ENCODE measurements at regions not wholly inside any gene's neighbourhood (a gene's known extent, or its start where the extent isn't known, plus 50 kb on each side); places are given as distances from the start of the nearest gene placed in this dataset.

DNA sequence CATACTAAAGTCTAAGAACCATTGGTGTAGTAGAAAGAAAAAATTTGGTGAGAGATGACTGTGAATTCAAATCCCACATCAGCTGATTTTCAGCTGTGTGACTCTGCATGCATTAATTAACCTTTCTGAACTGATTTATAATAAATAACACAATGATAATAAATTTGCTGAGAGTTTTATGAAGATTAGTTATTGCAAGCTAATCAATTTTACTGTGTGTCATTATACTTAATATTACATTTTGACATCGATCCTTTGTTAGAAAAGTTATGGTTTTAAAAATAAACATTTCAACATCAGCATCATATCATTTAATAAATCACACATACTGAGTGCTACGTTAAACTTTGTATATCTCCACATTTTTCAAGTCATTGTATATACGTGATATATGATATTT is 599.7 kb upstream of the MMS22L start:
- Histone ChIP-seq H3K9me2 (replicated peaks; ENCODE audit: insufficient read depth, low read length) (no peaks in the 10 kb centered on the region), H3K9me3 (ENCODE audit: insufficient read depth, low read length) (no peaks in the 10 kb centered on the region), H3K9ac (ENCODE audit: low read length) (no peak overlapping the region), H3K27ac (ENCODE audit: low read depth, low read length) (no peak overlapping the region), H3K79me2 (ENCODE audit: insufficient read depth, low read length) (no peaks in the 10 kb centered on the region), H3F3A (ENCODE audit: insufficient read depth) (no peaks in the 10 kb centered on the region), H3K4me3 (ENCODE audit: insufficient read depth, low read length, poor library complexity, severe bottlenecking) (no peak overlapping the region), H3K27me3 (ENCODE audit: low read length) (no peaks in the 10 kb centered on the region), H3K36me3 (ENCODE audit: low read length) (no peaks in the 10 kb centered on the region), H2AFZ (ENCODE audit: low read depth, low read length, severe bottlenecking) (no peak overlapping the region), H4K20me1 (ENCODE audit: low read depth, low read length) (no peaks in the 10 kb centered on the region), H3K4me2 (ENCODE audit: low read depth, low read length, poor library complexity, severe bottlenecking) (no peak overlapping the region)
- TF ChIP-seq, protein P1, sequence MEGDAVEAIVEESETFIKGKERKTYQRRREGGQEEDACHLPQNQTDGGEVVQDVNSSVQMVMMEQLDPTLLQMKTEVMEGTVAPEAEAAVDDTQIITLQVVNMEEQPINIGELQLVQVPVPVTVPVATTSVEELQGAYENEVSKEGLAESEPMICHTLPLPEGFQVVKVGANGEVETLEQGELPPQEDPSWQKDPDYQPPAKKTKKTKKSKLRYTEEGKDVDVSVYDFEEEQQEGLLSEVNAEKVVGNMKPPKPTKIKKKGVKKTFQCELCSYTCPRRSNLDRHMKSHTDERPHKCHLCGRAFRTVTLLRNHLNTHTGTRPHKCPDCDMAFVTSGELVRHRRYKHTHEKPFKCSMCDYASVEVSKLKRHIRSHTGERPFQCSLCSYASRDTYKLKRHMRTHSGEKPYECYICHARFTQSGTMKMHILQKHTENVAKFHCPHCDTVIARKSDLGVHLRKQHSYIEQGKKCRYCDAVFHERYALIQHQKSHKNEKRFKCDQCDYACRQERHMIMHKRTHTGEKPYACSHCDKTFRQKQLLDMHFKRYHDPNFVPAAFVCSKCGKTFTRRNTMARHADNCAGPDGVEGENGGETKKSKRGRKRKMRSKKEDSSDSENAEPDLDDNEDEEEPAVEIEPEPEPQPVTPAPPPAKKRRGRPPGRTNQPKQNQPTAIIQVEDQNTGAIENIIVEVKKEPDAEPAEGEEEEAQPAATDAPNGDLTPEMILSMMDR (IDR thresholded peaks at IDR 0.05; ENCODE audit: insufficient read depth, low read length, poor library complexity, severe bottlenecking), result no peak
- TF ChIP-seq EZH2phosphoT487 (conservative IDR thresholded peaks at IDR 0.05; ENCODE audit: low read length), result no peak

DNA sequence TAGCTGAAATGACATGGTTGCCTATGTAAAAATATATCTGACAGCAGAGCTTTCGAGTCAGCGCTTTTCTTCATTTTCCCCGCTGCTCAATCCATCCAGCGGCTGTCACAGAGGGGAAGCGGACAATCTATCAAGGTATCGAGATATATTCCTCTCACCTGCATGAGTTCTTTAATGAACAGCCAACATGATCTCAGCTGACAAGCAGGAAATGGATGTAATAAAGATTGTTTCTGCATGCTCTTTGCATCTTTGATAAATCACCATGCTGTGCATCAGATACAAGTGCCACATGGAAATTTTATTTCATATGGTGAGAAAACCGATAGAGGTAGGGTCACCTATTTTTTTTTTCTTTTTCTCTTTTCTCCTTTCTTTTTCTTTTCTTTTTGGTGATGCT is 602.3 kb upstream of the MMS22L start:
- H3K27ac ChIP-seq (ENCODE audit: low read depth, low read length), result no peak overlapping the region
- no peaks in the 10 kb centered on the region for H3K9me3 ChIP-seq (ENCODE audit: insufficient read depth, low read length)
- no peak overlapping the region for H3K4me2 ChIP-seq (ENCODE audit: low read depth, low read length, poor library complexity, severe bottlenecking)
- no peak overlapping the region for H3K9ac ChIP-seq (ENCODE audit: low read length)
- H3K36me3 ChIP-seq (ENCODE audit: low read length), result no peaks in the 10 kb centered on the region
- no peaks in the 10 kb centered on the region for H3K27me3 ChIP-seq (ENCODE audit: low read length)
- no peak overlapping the region for H2AFZ ChIP-seq (ENCODE audit: low read depth, low read length, severe bottlenecking)
- no peak overlapping the region for H3K4me3 ChIP-seq (ENCODE audit: insufficient read depth, low read length, poor library complexity, severe bottlenecking)
- no peaks in the 10 kb centered on the region for H3K79me2 ChIP-seq (ENCODE audit: insufficient read depth, low read length)
- no peaks in the 10 kb centered on the region for H4K20me1 ChIP-seq (ENCODE audit: low read depth, low read length)
- TF ChIP-seq, protein P1 (IDR thresholded peaks at IDR 0.05; ENCODE audit: insufficient read depth, low read length, poor library complexity, severe bottlenecking), result no peak
- TF ChIP-seq EZH2phosphoT487 (conservative IDR thresholded peaks at IDR 0.05; ENCODE audit: low read length), result no peak
- H3K9me2 ChIP-seq (replicated peaks; ENCODE audit: insufficient read depth, low read length), result no peaks in the 10 kb centered on the region
- no peaks in the 10 kb centered on the region for H3F3A ChIP-seq (ENCODE audit: insufficient read depth)

DNA sequence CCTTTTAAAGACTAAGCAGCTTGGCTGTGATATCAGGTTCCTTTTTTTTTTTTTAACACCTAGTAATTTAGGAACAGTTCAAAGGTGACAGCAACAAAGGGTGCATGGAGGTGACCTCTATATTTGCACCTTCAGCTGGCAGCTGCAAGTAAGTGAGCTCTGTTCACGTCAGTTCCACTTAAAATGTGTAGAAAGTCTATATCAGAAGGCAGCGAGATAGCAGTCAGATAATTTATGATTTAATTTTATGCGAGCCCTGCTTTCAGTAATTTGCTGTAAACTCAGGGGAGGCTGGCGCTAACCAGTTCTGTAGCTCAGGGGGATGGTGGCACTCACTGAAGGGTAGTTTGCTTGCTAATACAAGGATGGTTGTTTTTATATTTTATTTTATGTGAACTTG is 602.8 kb upstream of the MMS22L start:
- Histone ChIP-seq H3F3A (ENCODE audit: insufficient read depth) (no peaks in the 10 kb centered on the region), H3K27ac (ENCODE audit: low read depth, low read length) (no peak overlapping the region), H3K4me3 (ENCODE audit: insufficient read depth, low read length, poor library complexity, severe bottlenecking) (no peak overlapping the region), H3K9ac (ENCODE audit: low read length) (no peak overlapping the region), H2AFZ (ENCODE audit: low read depth, low read length, severe bottlenecking) (no peak overlapping the region), H3K9me2 (replicated peaks; ENCODE audit: insufficient read depth, low read length) (no peaks in the 10 kb centered on the region), H3K36me3 (ENCODE audit: low read length) (no peaks in the 10 kb centered on the region), H3K27me3 (ENCODE audit: low read length) (no peaks in the 10 kb centered on the region), H4K20me1 (ENCODE audit: low read depth, low read length) (no peaks in the 10 kb centered on the region), H3K9me3 (ENCODE audit: insufficient read depth, low read length) (no peaks in the 10 kb centered on the region), H3K79me2 (ENCODE audit: insufficient read depth, low read length) (no peaks in the 10 kb centered on the region), H3K4me2 (ENCODE audit: low read depth, low read length, poor library complexity, severe bottlenecking) (no peak overlapping the region)
- no peak for TF ChIP-seq EZH2phosphoT487 (conservative IDR thresholded peaks at IDR 0.05; ENCODE audit: low read length)
- TF ChIP-seq, protein P1 (IDR thresholded peaks at IDR 0.05; ENCODE audit: insufficient read depth, low read length, poor library complexity, severe bottlenecking), result no peak
